HCT116 (cell line): ENCODE measurements at regions not wholly inside any gene's neighbourhood (a gene's known extent, or its start where the extent isn't known, plus 50 kb on each side); places are given as distances from the start of the nearest gene placed in this dataset.

ENCODE experiments used
- ATAC-seq: fragments of 200-7000 bp; cut with Tn5 transposase; 2 replicates; pipeline ENCODE4 v1.9.1; 2020; ENCODE audit warnings: mild to moderate bottlenecking, moderate library complexity
- BruUV-seq: library from RNA; stranded (reverse); fragments of 400-500 nt; replicated peaks from 2 replicates; lab custom pipeline; 2021; lab: Mats Ljungman, UMichigan
- CTCF ChIA-PET: fragments of 300-600 bp; sonication (Branson Sonifier 250); formaldehyde crosslinking; loops from one replicate; lab custom pipeline; 2021; ENCODE audit warnings: antibody characterized with exemption; lab: Charles Lee
- POLR2A ChIA-PET: fragments of 300-600, 350-600 bp; sonication (Branson Sonifier 250); formaldehyde crosslinking; loops from one replicate; lab custom pipeline; 2021; ENCODE audit warnings: antibody characterized with exemption; lab: Charles Lee
- RAD21 ChIA-PET, 2 experiments: fragments of 300-600 bp; sonication (Branson Sonifier 250); formaldehyde crosslinking; loops; one replicate each; lab custom pipeline; 2023; ENCODE audit warnings: low total read pairs in 2 of 2; ENCODE audit not compliant: uncharacterized antibody in 2 of 2, unreplicated experiment in 2 of 2, low non-redundant PET in 1 of 2; lab: Charles Lee
- DNase-seq: peaks from one replicate; pipeline ENCODE4 v3.0.0-alpha.2; 2010; ENCODE audit warnings: low read depth, low spot score
- H2AFZ ChIP-seq: fragments of 200-600 bp; shearing (Covaris generic), sonication (generic); 2 replicates; pipeline ENCODE4 v1.6.1; 2017; ENCODE audit warnings: low read depth, mixed run types, mixed read lengths, antibody characterized with exemption, low read length; ENCODE audit not compliant: poor library complexity, severe bottlenecking
- H3K27ac ChIP-seq: 2 replicates; pipeline ENCODE4 v1.5.1; 2012; ENCODE audit warnings: low read depth, low read length
- H3K27me3 ChIP-seq: fragments of 200-600 bp; sonication (generic); 2 replicates; pipeline ENCODE4 v1.6.1; 2016; ENCODE audit warnings: mixed run types, low read length, mixed read lengths; ENCODE audit not compliant: insufficient read depth
- H3K36me3 ChIP-seq, 2 experiments: fragments of 200-500 bp in 1 of 2; fragments of 200-600 bp in 1 of 2; sonication (Bioruptor generic) in 1 of 2; sonication (generic) in 1 of 2; 2 replicates each; pipeline versions ENCODE4 v1.5.1 to v1.6.1; 2014 to 2016; ENCODE audit warnings: low read length in 2 of 2, inconsistent platforms in 1 of 2, mixed read lengths in 1 of 2, mixed run types in 1 of 2; ENCODE audit not compliant: insufficient read depth in 2 of 2, control insufficient read depth in 1 of 2
- H3K4me1 ChIP-seq, 2 experiments: fragments of 200-600 bp in 1 of 2; sonication (generic) in 1 of 2; 2 replicates each; pipeline versions ENCODE4 v1.5.1 to v1.6.1; 2012 to 2017; ENCODE audit warnings: low read length in 2 of 2, inconsistent platforms in 1 of 2, mild to moderate bottlenecking in 1 of 2, mixed read lengths in 1 of 2, mixed run types in 1 of 2, moderate library complexity in 1 of 2; ENCODE audit not compliant: insufficient read depth in 2 of 2, control insufficient read depth in 1 of 2
- H3K4me2 ChIP-seq: fragments of 200-600 bp; sonication (generic); 2 replicates; pipeline ENCODE4 v1.6.1; 2017; ENCODE audit warnings: mixed run types, low read length, mixed read lengths
- H3K4me3 ChIP-seq, 2 experiments: fragments of 200-600 bp in 1 of 2; sonication (generic) in 1 of 2; replicated peaks in 1 of 2; 2 replicates each; pipeline ENCODE4 v1.5.1; 2011 to 2016; ENCODE audit warnings: low read length in 2 of 2, control low read depth in 1 of 2, low read depth in 1 of 2, mild to moderate bottlenecking in 1 of 2, mixed read lengths in 1 of 2, mixed run types in 1 of 2
- H3K79me2 ChIP-seq: fragments of 200-600 bp; sonication (generic); 2 replicates; pipeline ENCODE4 v1.6.1; 2017; ENCODE audit warnings: mild to moderate bottlenecking, mixed run types, low read length, moderate library complexity, mixed read lengths; ENCODE audit not compliant: insufficient read depth
- H3K9ac ChIP-seq: fragments of 200-600 bp; sonication (generic); 2 replicates; pipeline ENCODE4 v1.6.1; 2016; ENCODE audit warnings: low read length, mixed read lengths
- H3K9me2 ChIP-seq: fragments of 200-600 bp; sonication (generic), shearing (Covaris generic); 2 replicates; pipeline ENCODE4 v1.6.1; 2017; ENCODE audit warnings: mixed run types, mild to moderate bottlenecking, moderate library complexity; ENCODE audit not compliant: insufficient read depth
- H3K9me3 ChIP-seq, 2 experiments: fragments of 200-500 bp in 1 of 2; fragments of 200-600 bp in 1 of 2; sonication (Bioruptor generic) in 1 of 2; sonication (generic) in 1 of 2; 2 replicates each; pipeline ENCODE4 v1.6.1; 2014 to 2017; ENCODE audit warnings: low read length in 2 of 2, mixed read lengths in 2 of 2, inconsistent platforms in 1 of 2, low read depth in 1 of 2, mild to moderate bottlenecking in 1 of 2, mixed run types in 1 of 2, moderate library complexity in 1 of 2; ENCODE audit not compliant: control insufficient read depth in 1 of 2, insufficient read depth in 1 of 2
- H4K20me1 ChIP-seq: fragments of 200-600 bp; sonication (generic), shearing (Covaris generic); 2 replicates; pipeline ENCODE4 v1.6.1; 2017; ENCODE audit warnings: mixed run types, mild to moderate bottlenecking, moderate library complexity; ENCODE audit not compliant: insufficient read depth
- JUND ChIP-seq: IDR thresholded peaks from 2 replicates; pipeline ENCODE4 v1.6.1; 2012
- REST ChIP-seq: IDR thresholded peaks from 2 replicates; pipeline ENCODE4 v1.6.1; 2012; ENCODE audit warnings: low read depth
- SRF ChIP-seq: IDR thresholded peaks from 2 replicates; pipeline ENCODE4 v1.6.1; 2012; ENCODE audit warnings: low read depth
- intact Hi-C: fragments of 100-400 bp; cut with micrococcal nuclease; formaldehyde crosslinking; loops from 2 replicates; pipeline ENCODE4 v1.10.0; 2022

- intact Hi-C loops = no loop called here
- TF ChIP-seq SRF (no peak), JUND (no peak)
- TF ChIP-seq, all 23 proteins: peak for 0
- H4K20me1 ChIP-seq = no peaks in the 10 kb centered on the region
- BruUV-seq = no TSS peak
- DNase-seq = no peak
- POLR2A ChIA-PET = no interaction called here
- RAD21 ChIA-PET = no interaction called here
- H2AFZ ChIP-seq = no peak overlapping the region
- no peaks in the 10 kb centered on the region for H3K9me2 ChIP-seq
- H3K9me3 ChIP-seq = no peaks in the 10 kb centered on the region
- no peak for ATAC-seq
- H3K4me2 ChIP-seq = no peak overlapping the region
- H3K27ac ChIP-seq = no peak overlapping the region
- no peaks in the 10 kb centered on the region for H3K36me3 ChIP-seq
- H3K79me2 ChIP-seq = no peaks in the 10 kb centered on the region
- CTCF ChIA-PET = no interaction called here
- H3K4me3 ChIP-seq = no peak overlapping the region
- H3K9ac ChIP-seq = no peak overlapping the region
- no peaks in the 10 kb centered on the region for H3K4me1 ChIP-seq
- H3K27me3 ChIP-seq = peaks cover 4% of the 10 kb centered on the region; the same call in 1 of the 2 replicates
Observed at GRCh38 chr2:67338601-67339233, 58.4 kb upstream of the ETAA1 start.

GRCh38 chr2:67339234-67339885 lies 57.8 kb upstream of the ETAA1 start:
- no peaks in the 10 kb centered on the region for H3K79me2 ChIP-seq
- no peaks in the 10 kb centered on the region for H3K4me1 ChIP-seq
- RAD21 ChIA-PET = no interaction called here
- no peaks in the 10 kb centered on the region for H3K9me2 ChIP-seq
- no peaks in the 10 kb centered on the region for H4K20me1 ChIP-seq
- no peak overlapping the region for H3K9ac ChIP-seq
- CTCF ChIA-PET = no interaction called here
- peaks cover 4% of the 10 kb centered on the region; the same call in 1 of the 2 replicates for H3K27me3 ChIP-seq
- TF ChIP-seq REST = no peak
- H3K4me3 ChIP-seq = no peak overlapping the region
- no peak overlapping the region for H3K4me2 ChIP-seq
- no peak overlapping the region for H2AFZ ChIP-seq
- POLR2A ChIA-PET = no interaction called here
- DNase-seq = no peak
- no peak overlapping the region for H3K27ac ChIP-seq
- no peaks in the 10 kb centered on the region for H3K36me3 ChIP-seq
- intact Hi-C loops = no loop called here
- H3K9me3 ChIP-seq = no peaks in the 10 kb centered on the region
- ATAC-seq = no peak
- no TSS peak for BruUV-seq
